Progenitor cell of endocrine pancreas (in vitro differentiated cells): ENCODE measurements at regions not wholly inside any gene's neighbourhood (a gene's known extent, or its start where the extent isn't known, plus 50 kb on each side); places are given as distances from the start of the nearest gene placed in this dataset.
A peak's percentile ranks its signal among the peaks of the same experiment; 100 is the strongest.

Experiments used
- DNase-seq: peaks from one replicate; pipeline ENCODE4 v3.0.0; 2021; ENCODE audit warnings: low spot score; ENCODE audit not compliant: unreplicated experiment
- H3K27ac Mint-ChIP-seq: 2 replicates; pipeline ENCODE4 v1.8.0; 2021; ENCODE audit warnings: mild to moderate bottlenecking, moderate library complexity, mixed read lengths
- H3K27me3 Mint-ChIP-seq: 2 replicates; pipeline ENCODE4 v1.8.0; 2021; ENCODE audit warnings: mixed read lengths
- H3K36me3 Mint-ChIP-seq: 2 replicates; pipeline ENCODE4 v1.8.0; 2022; ENCODE audit warnings: mixed read lengths; ENCODE audit not compliant: insufficient read depth
- H3K4me1 Mint-ChIP-seq: 2 replicates; pipeline ENCODE4 v1.8.0; 2021; ENCODE audit warnings: low read depth, mixed read lengths
- H3K4me3 Mint-ChIP-seq: 2 replicates; pipeline ENCODE4 v1.8.0; 2021; ENCODE audit warnings: low read depth, mild to moderate bottlenecking, moderate library complexity, mixed read lengths
- H3K9me3 Mint-ChIP-seq: 2 replicates; pipeline ENCODE4 v1.8.0; 2021; ENCODE audit warnings: low read depth, mixed read lengths
- CTCF ChIP-seq: fragments of 200-600 bp; sonication (generic); IDR thresholded peaks from one replicate; pipeline ENCODE4 v1.5.0; 2021; ENCODE audit warnings: antibody characterized with exemption, mild to moderate bottlenecking; ENCODE audit not compliant: unreplicated experiment

- H3K9me3 Mint-ChIP-seq: no peaks in the 10 kb centered on the region
- DNase-seq: no peak
- no peak for TF ChIP-seq CTCF
- H3K27ac Mint-ChIP-seq: no peak overlapping the region
- H3K4me3 Mint-ChIP-seq: no peak overlapping the region
- no peaks in the 10 kb centered on the region for H3K36me3 Mint-ChIP-seq
- H3K27me3 Mint-ChIP-seq: no peaks in the 10 kb centered on the region
- H3K4me1 Mint-ChIP-seq: no peaks in the 10 kb centered on the region
Measured at GRCh38 chr10:65219444-65219843, 1698.2 kb downstream of the REEP3 start.

- Mint-ChIP-seq H3K9me3 (peaks cover 4% of the 10 kb centered on the region), H3K36me3 (no peaks in the 10 kb centered on the region), H3K4me1 (peaks cover 2% of the 10 kb centered on the region), H3K4me3 (no peak overlapping the region), H3K27ac (peak overlapping the region; percentile 55), H3K27me3 (no peaks in the 10 kb centered on the region)
- DNase-seq: no peak
- TF ChIP-seq CTCF: no peak
Measured at GRCh38 chr10:65231148-65231547, 1694.7 kb upstream of the LRRTM3 start.

GRCh38 chr10:65234261-65234660 lies 1691.6 kb upstream of the LRRTM3 start:
- Mint-ChIP-seq H3K27ac (no peak overlapping the region), H3K36me3 (no peaks in the 10 kb centered on the region), H3K4me1 (peaks cover 2% of the 10 kb centered on the region), H3K27me3 (no peaks in the 10 kb centered on the region), H3K4me3 (no peak overlapping the region), H3K9me3 (no peaks in the 10 kb centered on the region)
- DNase-seq: no peak
- no peak for TF ChIP-seq CTCF

- Mint-ChIP-seq H3K9me3 (no peaks in the 10 kb centered on the region), H3K4me3 (no peak overlapping the region), H3K4me1 (peaks cover 2% of the 10 kb centered on the region), H3K27me3 (no peaks in the 10 kb centered on the region), H3K36me3 (no peaks in the 10 kb centered on the region), H3K27ac (no peak overlapping the region)
- TF ChIP-seq CTCF: no peak
- DNase-seq: no peak
Measured at GRCh38 chr10:65235266-65235665, 1690.6 kb upstream of the LRRTM3 start.

GRCh38 chr10:65235846-65236245 lies 1690.0 kb upstream of the LRRTM3 start:
- no peak for TF ChIP-seq CTCF
- no peak overlapping the region for H3K27ac Mint-ChIP-seq
- no peak for DNase-seq
- peaks cover 2% of the 10 kb centered on the region for H3K4me1 Mint-ChIP-seq
- no peaks in the 10 kb centered on the region for H3K36me3 Mint-ChIP-seq
- no peaks in the 10 kb centered on the region for H3K9me3 Mint-ChIP-seq
- no peak overlapping the region for H3K4me3 Mint-ChIP-seq
- no peaks in the 10 kb centered on the region for H3K27me3 Mint-ChIP-seq
